ENCODE measurements at regions not wholly inside any gene's neighbourhood (a gene's known extent, or its start where the extent isn't known, plus 50 kb on each side); places are given as distances from the start of the nearest gene placed in this dataset.
A peak's percentile ranks its signal among the peaks of the same experiment; 100 is the strongest.

- H3K4me3 ChIP-seq (ENCODE audit: low read length in 3 of 3): no peak overlapping the region
- H3K27me3 ChIP-seq (ENCODE audit: control insufficient read depth in 3 of 3, insufficient read depth in 3 of 3, low read length in 3 of 3): no peaks in the 10 kb centered on the region
- peaks cover 0 to 6% (median 0%) of the 10 kb centered on the region in 3 donors for H3K9me3 ChIP-seq (ENCODE audit: control insufficient read depth in 3 of 3, low read length in 3 of 3)
- peaks cover 0 to 5% (median 3%) of the 10 kb centered on the region in 3 donors for H3K4me1 ChIP-seq (ENCODE audit: control insufficient read depth in 3 of 3, insufficient read depth in 3 of 3, low read length in 3 of 3)
- no peaks in the 10 kb centered on the region for H3K36me3 ChIP-seq (ENCODE audit: control insufficient read depth in 3 of 3, insufficient read depth in 3 of 3, low read length in 3 of 3)
- peak overlapping the region; percentile 58 for H3K27ac ChIP-seq (ENCODE audit: low read depth, low read length)
- H3K9ac ChIP-seq (ENCODE audit: low read depth in 1 of 3, low read length in 3 of 3): no peak overlapping the region
Measured at GRCh38 chr12:116389326-116389725, 111.8 kb upstream of the MED13L start.

- Histone ChIP-seq H3K36me3 (ENCODE audit: control insufficient read depth in 3 of 3, insufficient read depth in 3 of 3, low read length in 3 of 3) (no peaks in the 10 kb centered on the region), H3K4me3 (ENCODE audit: low read length in 3 of 3) (no peak overlapping the region), H3K27me3 (ENCODE audit: control insufficient read depth in 3 of 3, insufficient read depth in 3 of 3, low read length in 3 of 3) (no peaks in the 10 kb centered on the region), H3K4me1 (ENCODE audit: control insufficient read depth in 3 of 3, insufficient read depth in 3 of 3, low read length in 3 of 3) (peaks cover 0 to 5% (median 3%) of the 10 kb centered on the region in 3 donors), H3K9ac (ENCODE audit: low read depth in 1 of 3, low read length in 3 of 3) (no peak overlapping the region), H3K27ac (ENCODE audit: low read depth, low read length) (peak overlapping the region; percentile 58), H3K9me3 (ENCODE audit: control insufficient read depth in 3 of 3, low read length in 3 of 3) (peaks cover 0 to 6% (median 0%) of the 10 kb centered on the region in 3 donors)
Measured at GRCh38 chr12:116389990-116390389, 112.5 kb upstream of the MED13L start.

- peaks cover 0 to 6% (median 0%) of the 10 kb centered on the region in 3 donors for H3K9me3 ChIP-seq (ENCODE audit: control insufficient read depth in 3 of 3, low read length in 3 of 3)
- no peak overlapping the region for H3K27ac ChIP-seq (ENCODE audit: low read depth, low read length)
- peaks cover 0 to 5% (median 3%) of the 10 kb centered on the region in 3 donors for H3K4me1 ChIP-seq (ENCODE audit: control insufficient read depth in 3 of 3, insufficient read depth in 3 of 3, low read length in 3 of 3)
- H3K36me3 ChIP-seq (ENCODE audit: control insufficient read depth in 3 of 3, insufficient read depth in 3 of 3, low read length in 3 of 3): no peaks in the 10 kb centered on the region
- H3K4me3 ChIP-seq (ENCODE audit: low read length in 3 of 3): no peak overlapping the region
- no peak overlapping the region for H3K9ac ChIP-seq (ENCODE audit: low read depth in 1 of 3, low read length in 3 of 3)
- no peaks in the 10 kb centered on the region for H3K27me3 ChIP-seq (ENCODE audit: control insufficient read depth in 3 of 3, insufficient read depth in 3 of 3, low read length in 3 of 3)
Measured at GRCh38 chr12:116390401-116391335, 113.2 kb upstream of the MED13L start.

- Histone ChIP-seq H3K27me3 (ENCODE audit: control insufficient read depth in 3 of 3, insufficient read depth in 3 of 3, low read length in 3 of 3) (no peaks in the 10 kb centered on the region), H3K4me1 (ENCODE audit: control insufficient read depth in 3 of 3, insufficient read depth in 3 of 3, low read length in 3 of 3) (peaks cover 0 to 5% (median 3%) of the 10 kb centered on the region in 3 donors), H3K9ac (ENCODE audit: low read depth in 1 of 3, low read length in 3 of 3) (no peak overlapping the region), H3K36me3 (ENCODE audit: control insufficient read depth in 3 of 3, insufficient read depth in 3 of 3, low read length in 3 of 3) (no peaks in the 10 kb centered on the region), H3K4me3 (ENCODE audit: low read length in 3 of 3) (no peak overlapping the region), H3K27ac (ENCODE audit: low read depth, low read length) (no peak overlapping the region), H3K9me3 (ENCODE audit: control insufficient read depth in 3 of 3, low read length in 3 of 3) (peaks cover 0 to 6% (median 0%) of the 10 kb centered on the region in 3 donors)
Measured at GRCh38 chr12:116391501-116391900, 114.0 kb upstream of the MED13L start.

GRCh38 chr12:116392061-116392460 is 114.6 kb upstream of the MED13L start:
- H3K4me1 ChIP-seq (ENCODE audit: control insufficient read depth in 3 of 3, insufficient read depth in 3 of 3, low read length in 3 of 3): peaks cover 0 to 5% (median 3%) of the 10 kb centered on the region in 3 donors
- H3K9ac ChIP-seq (ENCODE audit: low read depth in 1 of 3, low read length in 3 of 3): no peak overlapping the region
- H3K36me3 ChIP-seq (ENCODE audit: control insufficient read depth in 3 of 3, insufficient read depth in 3 of 3, low read length in 3 of 3): no peaks in the 10 kb centered on the region
- no peak overlapping the region for H3K27ac ChIP-seq (ENCODE audit: low read depth, low read length)
- no peaks in the 10 kb centered on the region for H3K27me3 ChIP-seq (ENCODE audit: control insufficient read depth in 3 of 3, insufficient read depth in 3 of 3, low read length in 3 of 3)
- no peak overlapping the region for H3K4me3 ChIP-seq (ENCODE audit: low read length in 3 of 3)
- H3K9me3 ChIP-seq (ENCODE audit: control insufficient read depth in 3 of 3, low read length in 3 of 3): peaks cover 0 to 6% (median 0%) of the 10 kb centered on the region in 3 donors

DNA sequence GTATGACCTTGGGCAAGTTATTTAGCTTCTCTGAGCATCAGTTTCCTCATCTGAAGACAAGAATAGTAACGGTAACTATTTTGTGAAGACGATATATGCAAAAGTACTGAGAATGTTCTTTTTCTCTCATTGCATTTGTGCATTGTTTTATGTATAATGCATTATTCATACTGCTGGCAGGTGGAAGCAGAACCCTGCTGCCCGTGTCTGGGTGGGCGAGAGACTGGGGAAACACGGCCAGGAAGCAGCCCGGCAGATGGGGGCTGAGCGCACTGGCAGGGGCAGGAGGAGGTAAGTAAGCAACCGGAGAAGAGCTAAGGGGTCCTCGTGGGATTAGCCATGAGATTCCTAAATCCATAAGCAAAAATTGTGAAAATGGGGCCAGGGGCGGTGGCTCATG is 115.8 kb upstream of the MED13L start:
- H3K4me1 ChIP-seq (ENCODE audit: control insufficient read depth in 3 of 3, insufficient read depth in 3 of 3, low read length in 3 of 3): peaks cover 0 to 5% (median 3%) of the 10 kb centered on the region in 3 donors
- no peak overlapping the region for H3K9ac ChIP-seq (ENCODE audit: low read depth in 1 of 3, low read length in 3 of 3)
- no peaks in the 10 kb centered on the region for H3K27me3 ChIP-seq (ENCODE audit: control insufficient read depth in 3 of 3, insufficient read depth in 3 of 3, low read length in 3 of 3)
- peaks cover 0 to 6% (median 0%) of the 10 kb centered on the region in 3 donors for H3K9me3 ChIP-seq (ENCODE audit: control insufficient read depth in 3 of 3, low read length in 3 of 3)
- H3K27ac ChIP-seq (ENCODE audit: low read depth, low read length): no peak overlapping the region
- H3K36me3 ChIP-seq (ENCODE audit: control insufficient read depth in 3 of 3, insufficient read depth in 3 of 3, low read length in 3 of 3): no peaks in the 10 kb centered on the region
- no peak overlapping the region for H3K4me3 ChIP-seq (ENCODE audit: low read length in 3 of 3)

DNA sequence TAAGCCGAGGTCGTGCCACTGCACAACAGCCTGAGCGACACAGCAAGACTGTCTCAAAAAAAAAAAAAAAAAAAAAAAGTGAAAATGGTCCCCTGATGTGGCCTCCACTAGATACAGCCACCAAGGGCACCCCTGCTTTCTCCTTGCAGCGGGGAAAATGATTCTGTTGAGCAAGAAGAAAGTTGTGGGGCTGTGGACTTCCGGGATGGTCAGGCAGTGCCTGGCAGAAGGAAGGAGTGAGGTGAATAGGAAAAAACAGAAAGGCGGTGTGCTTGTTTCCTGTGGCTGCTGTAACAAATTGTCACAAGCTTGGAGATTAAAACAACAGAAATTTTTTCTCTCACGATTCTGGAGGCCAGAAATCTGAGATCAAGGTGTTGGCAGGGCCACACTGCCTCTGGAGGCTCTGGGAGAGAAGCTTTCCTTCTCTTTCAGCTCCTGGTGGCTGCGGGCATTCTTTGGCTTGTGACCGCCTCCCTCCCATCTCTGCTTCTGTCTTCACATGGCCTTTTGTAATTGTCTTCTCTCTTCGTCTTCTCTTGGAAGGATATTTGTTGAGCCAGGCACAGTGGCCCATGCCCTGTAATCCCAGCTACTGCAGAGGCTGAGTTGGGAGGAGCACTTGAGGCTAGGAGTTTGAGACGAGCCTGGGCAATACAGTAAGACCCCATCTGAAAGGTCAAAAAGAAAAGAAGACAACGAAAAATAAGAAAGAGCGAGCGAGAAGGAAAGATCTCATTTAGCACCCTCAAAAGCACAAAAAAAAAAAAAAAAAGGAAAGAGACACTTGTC is 116.6 kb upstream of the MED13L start:
- peaks cover 0 to 6% (median 0%) of the 10 kb centered on the region in 3 donors for H3K9me3 ChIP-seq (ENCODE audit: control insufficient read depth in 3 of 3, low read length in 3 of 3)
- no peak overlapping the region for H3K4me3 ChIP-seq (ENCODE audit: low read length in 3 of 3)
- no peak overlapping the region for H3K9ac ChIP-seq (ENCODE audit: low read depth in 1 of 3, low read length in 3 of 3)
- no peak overlapping the region for H3K27ac ChIP-seq (ENCODE audit: low read depth, low read length)
- H3K36me3 ChIP-seq (ENCODE audit: control insufficient read depth in 3 of 3, insufficient read depth in 3 of 3, low read length in 3 of 3): no peaks in the 10 kb centered on the region
- H3K4me1 ChIP-seq (ENCODE audit: control insufficient read depth in 3 of 3, insufficient read depth in 3 of 3, low read length in 3 of 3): peaks cover 0 to 5% (median 3%) of the 10 kb centered on the region in 3 donors
- H3K27me3 ChIP-seq (ENCODE audit: control insufficient read depth in 3 of 3, insufficient read depth in 3 of 3, low read length in 3 of 3): no peaks in the 10 kb centered on the region

- H3K27ac ChIP-seq (ENCODE audit: low read depth, low read length): no peak overlapping the region
- peaks cover 0 to 6% (median 0%) of the 10 kb centered on the region in 3 donors for H3K9me3 ChIP-seq (ENCODE audit: control insufficient read depth in 3 of 3, low read length in 3 of 3)
- no peaks in the 10 kb centered on the region for H3K36me3 ChIP-seq (ENCODE audit: control insufficient read depth in 3 of 3, insufficient read depth in 3 of 3, low read length in 3 of 3)
- H3K27me3 ChIP-seq (ENCODE audit: control insufficient read depth in 3 of 3, insufficient read depth in 3 of 3, low read length in 3 of 3): no peaks in the 10 kb centered on the region
- H3K4me1 ChIP-seq (ENCODE audit: control insufficient read depth in 3 of 3, insufficient read depth in 3 of 3, low read length in 3 of 3): no peaks in the 10 kb centered on the region
- no peak overlapping the region for H3K4me3 ChIP-seq (ENCODE audit: low read length in 3 of 3)
- H3K9ac ChIP-seq (ENCODE audit: low read depth in 1 of 3, low read length in 3 of 3): no peak overlapping the region
Measured at GRCh38 chr12:116395396-116395795, 117.9 kb upstream of the MED13L start.

GRCh38 chr12:116397148-116397547 is 119.7 kb upstream of the MED13L start:
- no peak overlapping the region for H3K9ac ChIP-seq (ENCODE audit: low read depth in 1 of 3, low read length in 3 of 3)
- H3K4me3 ChIP-seq (ENCODE audit: low read length in 3 of 3): no peak overlapping the region
- no peaks in the 10 kb centered on the region for H3K4me1 ChIP-seq (ENCODE audit: control insufficient read depth in 3 of 3, insufficient read depth in 3 of 3, low read length in 3 of 3)
- H3K27me3 ChIP-seq (ENCODE audit: control insufficient read depth in 3 of 3, insufficient read depth in 3 of 3, low read length in 3 of 3): no peaks in the 10 kb centered on the region
- no peaks in the 10 kb centered on the region for H3K36me3 ChIP-seq (ENCODE audit: control insufficient read depth in 3 of 3, insufficient read depth in 3 of 3, low read length in 3 of 3)
- no peak overlapping the region for H3K27ac ChIP-seq (ENCODE audit: low read depth, low read length)
- no peaks in the 10 kb centered on the region for H3K9me3 ChIP-seq (ENCODE audit: control insufficient read depth in 3 of 3, low read length in 3 of 3)

DNA sequence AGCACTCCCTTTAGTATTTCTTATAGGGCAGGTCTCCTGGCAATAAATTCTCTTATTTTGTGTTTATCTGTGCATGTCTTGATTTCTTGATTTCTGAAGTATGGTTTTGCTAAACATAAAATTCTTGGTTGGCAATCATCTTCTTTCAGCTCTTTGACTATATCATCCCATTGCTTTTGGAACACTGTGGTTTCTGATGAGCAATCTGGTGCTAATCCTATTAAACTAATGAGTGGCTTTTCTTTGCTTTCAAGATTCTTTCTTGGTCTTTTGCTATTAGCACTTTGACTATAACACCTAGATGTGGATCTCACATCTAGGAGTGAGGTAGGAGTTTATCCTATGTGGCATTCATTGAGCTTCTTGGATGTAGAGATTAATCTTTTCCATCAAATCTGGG is 120.7 kb upstream of the MED13L start:
- H3K27me3 ChIP-seq (ENCODE audit: control insufficient read depth in 3 of 3, insufficient read depth in 3 of 3, low read length in 3 of 3): no peaks in the 10 kb centered on the region
- no peaks in the 10 kb centered on the region for H3K9me3 ChIP-seq (ENCODE audit: control insufficient read depth in 3 of 3, low read length in 3 of 3)
- H3K4me3 ChIP-seq (ENCODE audit: low read length in 3 of 3): no peak overlapping the region
- no peak overlapping the region for H3K9ac ChIP-seq (ENCODE audit: low read depth in 1 of 3, low read length in 3 of 3)
- no peak overlapping the region for H3K27ac ChIP-seq (ENCODE audit: low read depth, low read length)
- H3K36me3 ChIP-seq (ENCODE audit: control insufficient read depth in 3 of 3, insufficient read depth in 3 of 3, low read length in 3 of 3): no peaks in the 10 kb centered on the region
- no peaks in the 10 kb centered on the region for H3K4me1 ChIP-seq (ENCODE audit: control insufficient read depth in 3 of 3, insufficient read depth in 3 of 3, low read length in 3 of 3)

Data from skeletal muscle tissue (tissue), 3 donors.